HEK293 (cell line): ENCODE measurements at regions not wholly inside any gene's neighbourhood (a gene's known extent, or its start where the extent isn't known, plus 50 kb on each side); places are given as distances from the start of the nearest gene placed in this dataset.

ENCODE experiments used
- CTCF ChIP-seq: fragments of 450-650 bp; formaldehyde crosslinking; IDR thresholded peaks from 2 replicates; pipeline ENCODE4 v1.5.1; 2016; ENCODE audit warnings: missing biosample characterization, missing genetic modification characterization
- REST ChIP-seq: fragments of 450-650 bp; formaldehyde crosslinking; IDR thresholded peaks from 2 replicates; pipeline ENCODE4 v1.5.1; 2016; ENCODE audit warnings: missing biosample characterization, missing genetic modification characterization
- WT1 ChIP-seq: fragments of 450-650 bp; formaldehyde crosslinking; IDR thresholded peaks from 2 replicates; pipeline ENCODE4 v1.5.1; 2016; ENCODE audit warnings: missing biosample characterization, missing genetic modification characterization
- ZFP3 ChIP-seq: fragments of 450-650 bp; formaldehyde crosslinking; IDR thresholded peaks from 2 replicates; pipeline ENCODE4 v1.5.1; 2016; ENCODE audit warnings: low read depth, missing biosample characterization, missing genetic modification characterization
- ZNF112 ChIP-seq: fragments of 450-650 bp; formaldehyde crosslinking; IDR thresholded peaks from 2 replicates; pipeline ENCODE4 v1.5.0; 2017; ENCODE audit warnings: missing biosample characterization, missing genetic modification characterization
- ZNF114 ChIP-seq: fragments of 450-650 bp; formaldehyde crosslinking; IDR thresholded peaks from 2 replicates; pipeline ENCODE4 v1.5.0; 2017; ENCODE audit warnings: missing biosample characterization, missing genetic modification characterization
- ZNF169 ChIP-seq: fragments of 450-650 bp; formaldehyde crosslinking; IDR thresholded peaks from 2 replicates; pipeline ENCODE4 v1.5.1; 2016; ENCODE audit warnings: missing biosample characterization, missing genetic modification characterization
- ZNF202 ChIP-seq: fragments of 450-650 bp; formaldehyde crosslinking; IDR thresholded peaks from 2 replicates; pipeline ENCODE4 v1.5.1; 2016; ENCODE audit warnings: missing biosample characterization, missing genetic modification characterization, borderline replicate concordance
- ZNF221 ChIP-seq: fragments of 450-650 bp; formaldehyde crosslinking; IDR thresholded peaks from 2 replicates; pipeline ENCODE4 v1.5.1; 2017; ENCODE audit warnings: missing biosample characterization, missing genetic modification characterization, borderline replicate concordance
- ZNF248 ChIP-seq: fragments of 450-650 bp; formaldehyde crosslinking; IDR thresholded peaks from 2 replicates; pipeline ENCODE4 v1.5.1; 2017; ENCODE audit warnings: missing biosample characterization, missing genetic modification characterization
- ZNF335 ChIP-seq: fragments of 450-650 bp; formaldehyde crosslinking; conservative IDR thresholded peaks from 2 replicates; pipeline ENCODE4 v1.5.1; 2016; ENCODE audit warnings: missing biosample characterization, missing genetic modification characterization
- ZNF768 ChIP-seq: fragments of 450-650 bp; formaldehyde crosslinking; IDR thresholded peaks from 2 replicates; pipeline ENCODE4 v1.5.1; 2018; ENCODE audit warnings: missing biosample characterization, mild to moderate bottlenecking, missing genetic modification characterization
- ZNF830 ChIP-seq: fragments of 450-650 bp; IDR thresholded peaks from 2 replicates; pipeline ENCODE4 v1.5.0; 2018; ENCODE audit warnings: missing biosample characterization, missing genetic modification characterization, low read depth, mild to moderate bottlenecking, moderate library complexity
- ZSCAN18 ChIP-seq: fragments of 450-650 bp; formaldehyde crosslinking; IDR thresholded peaks from 2 replicates; pipeline ENCODE4 v1.5.1; 2016; ENCODE audit warnings: missing biosample characterization, missing genetic modification characterization

- TF ChIP-seq CTCF (tag by site-specific recombination), result no peak
- no peak for TF ChIP-seq ZNF248 (tag by site-specific recombination)
- no peak for TF ChIP-seq REST (tag by site-specific recombination)
- TF ChIP-seq ZNF112 (tag by site-specific recombination), result no peak
- TF ChIP-seq WT1, result no peak
- TF ChIP-seq ZNF169 (tag by site-specific recombination), result no peak
- TF ChIP-seq ZNF221, result no peak
- TF ChIP-seq ZSCAN18, result no peak
- TF ChIP-seq ZNF202 (tag by site-specific recombination), result no peak
- TF ChIP-seq ZNF335 (tag by site-specific recombination), result no peak
- TF ChIP-seq ZNF768 (tag by site-specific recombination), result no peak
- TF ChIP-seq ZFP3 (tag by site-specific recombination), result no peak
- no peak for TF ChIP-seq ZNF114 (tag by site-specific recombination)
- TF ChIP-seq ZNF830, result no peak
Observed at GRCh38 chr9:135399000-135399649, 80.5 kb upstream of the PPP1R26 start.
